ENCODE measurements at regions not wholly inside any gene's neighbourhood (a gene's known extent, or its start where the extent isn't known, plus 50 kb on each side); places are given as distances from the start of the nearest gene placed in this dataset.

GRCh38 chr3:38968891-38969290, 82.9 kb downstream of the SCN11A start (continued):
- TF ChIP-seq ARID4B (CRISPR knock-in tag; IDR thresholded peaks at IDR 0.05; ENCODE audit: borderline replicate concordance), result no peak
- TF ChIP-seq USF2 (CRISPR knock-in tag; IDR thresholded peaks at IDR 0.05), result no peak
- TF ChIP-seq IRF1 (CRISPR knock-in tag; IDR thresholded peaks at IDR 0.05), result no peak
- no peak for TF ChIP-seq ATF6 (CRISPR knock-in tag; IDR thresholded peaks at IDR 0.05)
- TF ChIP-seq CTCF (IDR thresholded peaks at IDR 0.05), result no peak
- TF ChIP-seq ZNF512 (CRISPR knock-in tag; IDR thresholded peaks at IDR 0.05; ENCODE audit: borderline replicate concordance), result no peak

GRCh38 chr3:38968403-38968802, 83.3 kb downstream of the SCN11A start:
- DNase-seq (ENCODE audit: low spot score) (no peak), ATAC-seq (no peak)
- H3K36me3 Mint-ChIP-seq, result no peaks in the 10 kb centered on the region
- H3K4me1 Mint-ChIP-seq, result peaks cover 11% of the 10 kb centered on the region
- H3K27ac Mint-ChIP-seq, result no peak overlapping the region
- H3K9me3 Mint-ChIP-seq, result no peaks in the 10 kb centered on the region
- no peak overlapping the region for H3K4me3 Mint-ChIP-seq
- H3K27me3 Mint-ChIP-seq (ENCODE audit: low read depth), result no peaks in the 10 kb centered on the region
- TF ChIP-seq IRF2 (CRISPR knock-in tag; IDR thresholded peaks at IDR 0.05; ENCODE audit: borderline replicate concordance, low read depth), result no peak
- no peak for TF ChIP-seq CBFB (CRISPR knock-in tag; IDR thresholded peaks at IDR 0.05; ENCODE audit: low read depth)
- TF ChIP-seq SOX15 (CRISPR knock-in tag; IDR thresholded peaks at IDR 0.05), result no peak
- no peak for TF ChIP-seq ZNF263 (CRISPR knock-in tag; IDR thresholded peaks at IDR 0.05; ENCODE audit: low read depth)
- no peak for TF ChIP-seq MXD4 (CRISPR knock-in tag; IDR thresholded peaks at IDR 0.05; ENCODE audit: borderline replicate concordance)
- TF ChIP-seq NFE2L1 (CRISPR knock-in tag; IDR thresholded peaks at IDR 0.05), result no peak
- no peak for TF ChIP-seq NR1H2 (CRISPR knock-in tag; IDR thresholded peaks at IDR 0.05)
- ChIA-PET POLR2A (no interaction called here), CTCF (interaction anchor here (0.9 to 2.5 kb wide), 3 partner anchors 12 to 33 kb away, joined by 3 to 10 read pairs (median 3); no protein-coding TSS in a partner anchor)

All from WTC11 (cell line).